GM23338 (cell line): ENCODE measurements at regions not wholly inside any gene's neighbourhood (a gene's known extent, or its start where the extent isn't known, plus 50 kb on each side); places are given as distances from the start of the nearest gene placed in this dataset.

Source experiments
- ATAC-seq: fragments of 200-7000 bp; cut with Tn5 transposase; 3 replicates; pipeline ENCODE4 v1.9.1; 2020
- DNase-seq: peaks from one replicate; pipeline ENCODE4 v3.0.0-alpha.2; 2015; ENCODE audit warnings: low spot score
- H2AFZ ChIP-seq: fragments of 200-600 bp; sonication (generic); 2 replicates; pipeline ENCODE4 v1.8.0; 2016; ENCODE audit warnings: antibody characterized with exemption, mild to moderate bottlenecking, moderate library complexity
- H3F3A ChIP-seq: fragments of 200-600 bp; sonication (generic); replicated peaks from 2 replicates; pipeline ENCODE4 v1.8.0; 2017; ENCODE audit warnings: antibody characterized with exemption, mixed run types, low read depth
- H3K27ac ChIP-seq: fragments of 200-600 bp; sonication (generic); 2 replicates; pipeline ENCODE4 v1.6.1; 2016; ENCODE audit warnings: low read depth
- H3K27me3 ChIP-seq: fragments of 200-600 bp; sonication (generic); 2 replicates; pipeline ENCODE4 v1.8.0; 2016; ENCODE audit warnings: mild to moderate bottlenecking, mixed run types, moderate library complexity; ENCODE audit not compliant: insufficient read depth
- H3K36me3 ChIP-seq: fragments of 200-600 bp; sonication (generic); 2 replicates; pipeline ENCODE4 v1.8.0; 2016; ENCODE audit warnings: mild to moderate bottlenecking; ENCODE audit not compliant: insufficient read depth
- H3K4me1 ChIP-seq: fragments of 200-600 bp; sonication (generic); 2 replicates; pipeline ENCODE4 v1.8.0; 2016; ENCODE audit warnings: mild to moderate bottlenecking, moderate library complexity; ENCODE audit not compliant: insufficient read depth
- H3K4me2 ChIP-seq: fragments of 200-600 bp; sonication (generic); 2 replicates; pipeline ENCODE4 v1.7.1; 2017; ENCODE audit warnings: mixed run types
- H3K4me3 ChIP-seq: fragments of 200-600 bp; sonication (generic); 2 replicates; pipeline ENCODE4 v1.6.1; 2016; ENCODE audit warnings: mixed run types
- H3K79me2 ChIP-seq: fragments of 200-600 bp; sonication (generic); replicated peaks from 2 replicates; pipeline ENCODE4 v1.8.0; 2017; ENCODE audit warnings: mild to moderate bottlenecking; ENCODE audit not compliant: insufficient read depth
- H3K9me2 ChIP-seq: fragments of 200-600 bp; sonication (generic); 2 replicates; pipeline ENCODE4 v1.8.0; 2017; ENCODE audit not compliant: insufficient read depth
- H4K20me1 ChIP-seq: fragments of 200-600 bp; sonication (generic); replicated peaks from 2 replicates; pipeline ENCODE4 v1.8.0; 2017; ENCODE audit warnings: mild to moderate bottlenecking; ENCODE audit not compliant: insufficient read depth
- H3K27ac Mint-ChIP-seq: 2 replicates; pipeline ENCODE4 v1.8.0; 2020; ENCODE audit warnings: inconsistent platforms, mild to moderate bottlenecking, moderate library complexity, mixed read lengths
- H3K27me3 Mint-ChIP-seq: 3 replicates; pipeline ENCODE4 v1.8.0; 2022; ENCODE audit warnings: low read depth, mild to moderate bottlenecking, moderate library complexity, mixed read lengths, inconsistent platforms; ENCODE audit not compliant: insufficient read depth, poor library complexity
- H3K36me3 Mint-ChIP-seq: 3 replicates; pipeline ENCODE4 v1.8.0; 2021; ENCODE audit warnings: low read depth, mild to moderate bottlenecking, inconsistent platforms, moderate library complexity, mixed read lengths
- H3K4me1 Mint-ChIP-seq: 3 replicates; pipeline ENCODE4 v1.8.0; 2020; ENCODE audit warnings: mild to moderate bottlenecking, inconsistent platforms, mixed read lengths
- H3K4me3 Mint-ChIP-seq: 3 replicates; pipeline ENCODE4 v1.8.0; 2021; ENCODE audit warnings: moderate library complexity, mild to moderate bottlenecking, inconsistent platforms, mixed read lengths
- H3K9me3 Mint-ChIP-seq: 3 replicates; pipeline ENCODE4 v1.8.0; 2020; ENCODE audit warnings: moderate library complexity, mild to moderate bottlenecking, inconsistent platforms, mixed read lengths
- CREB1 ChIP-seq: fragments of 250-450 bp; sonication (Bioruptor Pico); IDR thresholded peaks from 2 replicates; pipeline ENCODE4 v1.5.0; 2020; ENCODE audit warnings: low read depth, mild to moderate bottlenecking, moderate library complexity
- EZH2 ChIP-seq: fragments of 200-600 bp; sonication (generic); IDR thresholded peaks from one replicate; pipeline ENCODE4 v1.8.0; 2017; ENCODE audit warnings: antibody characterized with exemption, mild to moderate bottlenecking, low read depth; ENCODE audit not compliant: unreplicated experiment
- EZH2phosphoT487 ChIP-seq: fragments of 200-600 bp; sonication (generic); IDR thresholded peaks from one replicate; pipeline ENCODE4 v1.8.1; 2018; ENCODE audit warnings: antibody characterized with exemption; ENCODE audit not compliant: unreplicated experiment
- JUNB ChIP-seq: IDR thresholded peaks from one replicate; pipeline ENCODE4 v1.6.1; 2016; ENCODE audit warnings: antibody characterized with exemption; ENCODE audit not compliant: unreplicated experiment
- NANOG ChIP-seq: IDR thresholded peaks from 2 replicates; pipeline ENCODE4 v1.6.1; 2016; ENCODE audit warnings: antibody characterized with exemption, borderline replicate concordance
- POLR2AphosphoS5 ChIP-seq: IDR thresholded peaks from 2 replicates; pipeline ENCODE4 v1.6.1; 2016; ENCODE audit warnings: antibody characterized with exemption, low read depth
- STAT1 ChIP-seq: IDR thresholded peaks from one replicate; pipeline ENCODE4 v1.6.1; 2016; ENCODE audit warnings: antibody characterized with exemption; ENCODE audit not compliant: unreplicated experiment
- ZNF114 ChIP-seq: fragments of 250-450 bp; sonication (Bioruptor Pico); IDR thresholded peaks from 2 replicates; pipeline ENCODE4 v1.5.0; 2020; ENCODE audit warnings: mild to moderate bottlenecking, moderate library complexity
- ZNF331 ChIP-seq: fragments of 250-450 bp; sonication (Bioruptor Pico); IDR thresholded peaks from 2 replicates; pipeline ENCODE4 v1.5.0; 2020; ENCODE audit warnings: low read depth, mild to moderate bottlenecking, moderate library complexity
- TF ChIP-seq, protein P1 (sequence below), 2 experiments: fragments of 200-600 bp in 1 of 2; sonication (generic) in 1 of 2; conservative IDR thresholded peaks; 2 replicates each; pipeline versions ENCODE4 v1.5.1 to v1.6.1; 2016 to 2017; ENCODE audit warnings: antibody characterized with exemption in 2 of 2, low read depth in 2 of 2, mild to moderate bottlenecking in 2 of 2, moderate library complexity in 1 of 2
- TF ChIP-seq, protein P2 (sequence below): fragments of 250-450 bp; sonication (Bioruptor Pico); IDR thresholded peaks from 2 replicates; pipeline ENCODE4 v1.5.0; 2020; ENCODE audit warnings: mild to moderate bottlenecking, moderate library complexity

DNA sequence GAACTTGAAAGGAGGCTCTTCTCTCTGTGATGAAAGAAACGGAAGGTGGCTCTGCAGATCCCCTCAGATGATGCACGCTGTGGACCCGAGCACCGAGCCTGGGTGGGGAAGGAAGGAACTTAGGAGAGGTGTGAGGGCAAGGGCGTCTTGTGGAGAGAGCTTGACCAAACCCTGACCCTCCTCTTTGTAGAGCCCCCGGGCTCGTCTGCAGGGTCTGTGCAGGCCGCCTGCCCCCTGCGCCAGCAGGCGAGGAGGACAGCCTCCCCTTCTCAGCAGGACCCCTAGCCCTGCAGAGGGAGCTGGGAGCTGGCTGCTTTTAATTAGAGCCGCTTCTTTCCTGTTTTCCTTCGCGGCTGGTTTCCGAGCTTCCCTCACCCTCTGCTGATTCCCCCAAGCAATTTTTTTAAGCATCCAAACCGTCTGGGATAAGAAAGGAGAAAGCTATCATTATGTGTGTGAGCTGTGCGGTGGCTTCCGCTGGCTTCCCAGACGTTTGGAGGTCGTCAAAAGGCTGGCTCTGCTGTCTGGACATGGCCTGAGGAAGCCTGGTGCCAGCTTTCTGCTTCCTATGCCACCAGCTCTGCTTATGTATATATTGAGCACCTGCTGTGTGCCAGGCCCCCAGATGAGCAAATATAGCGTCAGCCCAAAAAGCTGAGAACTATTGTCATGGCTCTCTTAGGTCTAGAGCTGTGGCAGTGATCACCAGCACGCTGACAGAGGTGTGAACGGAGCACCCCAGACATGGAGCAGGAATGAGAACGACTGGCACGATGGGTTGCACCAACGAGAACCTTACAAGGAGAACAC is 160.2 kb upstream of the IRF2BP2 start:
- H3K4me3 ChIP-seq: no peak overlapping the region
- Mint-ChIP-seq H3K4me1 (peaks cover 26% of the 10 kb centered on the region), H3K4me3 (no peak overlapping the region), H3K27ac (no peak overlapping the region), H3K9me3 (peaks cover 3% of the 10 kb centered on the region; the same call in 2 of the 3 replicates), H3K27me3 (peaks cover 11% of the 10 kb centered on the region), H3K36me3 (no peaks in the 10 kb centered on the region; the same call in 2 of the 3 replicates)
- ATAC-seq (peak; percentile 50), DNase-seq (no peak)
- no peaks in the 10 kb centered on the region for H4K20me1 ChIP-seq
- no peaks in the 10 kb centered on the region for H3K27me3 ChIP-seq
- TF ChIP-seq EZH2phosphoT487: no peak
- no peak for TF ChIP-seq ZNF114
- no peak for TF ChIP-seq NANOG
- TF ChIP-seq, protein P1, sequence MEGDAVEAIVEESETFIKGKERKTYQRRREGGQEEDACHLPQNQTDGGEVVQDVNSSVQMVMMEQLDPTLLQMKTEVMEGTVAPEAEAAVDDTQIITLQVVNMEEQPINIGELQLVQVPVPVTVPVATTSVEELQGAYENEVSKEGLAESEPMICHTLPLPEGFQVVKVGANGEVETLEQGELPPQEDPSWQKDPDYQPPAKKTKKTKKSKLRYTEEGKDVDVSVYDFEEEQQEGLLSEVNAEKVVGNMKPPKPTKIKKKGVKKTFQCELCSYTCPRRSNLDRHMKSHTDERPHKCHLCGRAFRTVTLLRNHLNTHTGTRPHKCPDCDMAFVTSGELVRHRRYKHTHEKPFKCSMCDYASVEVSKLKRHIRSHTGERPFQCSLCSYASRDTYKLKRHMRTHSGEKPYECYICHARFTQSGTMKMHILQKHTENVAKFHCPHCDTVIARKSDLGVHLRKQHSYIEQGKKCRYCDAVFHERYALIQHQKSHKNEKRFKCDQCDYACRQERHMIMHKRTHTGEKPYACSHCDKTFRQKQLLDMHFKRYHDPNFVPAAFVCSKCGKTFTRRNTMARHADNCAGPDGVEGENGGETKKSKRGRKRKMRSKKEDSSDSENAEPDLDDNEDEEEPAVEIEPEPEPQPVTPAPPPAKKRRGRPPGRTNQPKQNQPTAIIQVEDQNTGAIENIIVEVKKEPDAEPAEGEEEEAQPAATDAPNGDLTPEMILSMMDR (conservative IDR thresholded peaks at IDR 0.05; ENCODE audit: low read depth in 2 of 2): no peak
- no peak for TF ChIP-seq JUNB
- no peak for TF ChIP-seq STAT1
- no peak for TF ChIP-seq CREB1 (CRISPR knock-in tag)
- TF ChIP-seq POLR2AphosphoS5: no peak
- TF ChIP-seq, protein P2, sequence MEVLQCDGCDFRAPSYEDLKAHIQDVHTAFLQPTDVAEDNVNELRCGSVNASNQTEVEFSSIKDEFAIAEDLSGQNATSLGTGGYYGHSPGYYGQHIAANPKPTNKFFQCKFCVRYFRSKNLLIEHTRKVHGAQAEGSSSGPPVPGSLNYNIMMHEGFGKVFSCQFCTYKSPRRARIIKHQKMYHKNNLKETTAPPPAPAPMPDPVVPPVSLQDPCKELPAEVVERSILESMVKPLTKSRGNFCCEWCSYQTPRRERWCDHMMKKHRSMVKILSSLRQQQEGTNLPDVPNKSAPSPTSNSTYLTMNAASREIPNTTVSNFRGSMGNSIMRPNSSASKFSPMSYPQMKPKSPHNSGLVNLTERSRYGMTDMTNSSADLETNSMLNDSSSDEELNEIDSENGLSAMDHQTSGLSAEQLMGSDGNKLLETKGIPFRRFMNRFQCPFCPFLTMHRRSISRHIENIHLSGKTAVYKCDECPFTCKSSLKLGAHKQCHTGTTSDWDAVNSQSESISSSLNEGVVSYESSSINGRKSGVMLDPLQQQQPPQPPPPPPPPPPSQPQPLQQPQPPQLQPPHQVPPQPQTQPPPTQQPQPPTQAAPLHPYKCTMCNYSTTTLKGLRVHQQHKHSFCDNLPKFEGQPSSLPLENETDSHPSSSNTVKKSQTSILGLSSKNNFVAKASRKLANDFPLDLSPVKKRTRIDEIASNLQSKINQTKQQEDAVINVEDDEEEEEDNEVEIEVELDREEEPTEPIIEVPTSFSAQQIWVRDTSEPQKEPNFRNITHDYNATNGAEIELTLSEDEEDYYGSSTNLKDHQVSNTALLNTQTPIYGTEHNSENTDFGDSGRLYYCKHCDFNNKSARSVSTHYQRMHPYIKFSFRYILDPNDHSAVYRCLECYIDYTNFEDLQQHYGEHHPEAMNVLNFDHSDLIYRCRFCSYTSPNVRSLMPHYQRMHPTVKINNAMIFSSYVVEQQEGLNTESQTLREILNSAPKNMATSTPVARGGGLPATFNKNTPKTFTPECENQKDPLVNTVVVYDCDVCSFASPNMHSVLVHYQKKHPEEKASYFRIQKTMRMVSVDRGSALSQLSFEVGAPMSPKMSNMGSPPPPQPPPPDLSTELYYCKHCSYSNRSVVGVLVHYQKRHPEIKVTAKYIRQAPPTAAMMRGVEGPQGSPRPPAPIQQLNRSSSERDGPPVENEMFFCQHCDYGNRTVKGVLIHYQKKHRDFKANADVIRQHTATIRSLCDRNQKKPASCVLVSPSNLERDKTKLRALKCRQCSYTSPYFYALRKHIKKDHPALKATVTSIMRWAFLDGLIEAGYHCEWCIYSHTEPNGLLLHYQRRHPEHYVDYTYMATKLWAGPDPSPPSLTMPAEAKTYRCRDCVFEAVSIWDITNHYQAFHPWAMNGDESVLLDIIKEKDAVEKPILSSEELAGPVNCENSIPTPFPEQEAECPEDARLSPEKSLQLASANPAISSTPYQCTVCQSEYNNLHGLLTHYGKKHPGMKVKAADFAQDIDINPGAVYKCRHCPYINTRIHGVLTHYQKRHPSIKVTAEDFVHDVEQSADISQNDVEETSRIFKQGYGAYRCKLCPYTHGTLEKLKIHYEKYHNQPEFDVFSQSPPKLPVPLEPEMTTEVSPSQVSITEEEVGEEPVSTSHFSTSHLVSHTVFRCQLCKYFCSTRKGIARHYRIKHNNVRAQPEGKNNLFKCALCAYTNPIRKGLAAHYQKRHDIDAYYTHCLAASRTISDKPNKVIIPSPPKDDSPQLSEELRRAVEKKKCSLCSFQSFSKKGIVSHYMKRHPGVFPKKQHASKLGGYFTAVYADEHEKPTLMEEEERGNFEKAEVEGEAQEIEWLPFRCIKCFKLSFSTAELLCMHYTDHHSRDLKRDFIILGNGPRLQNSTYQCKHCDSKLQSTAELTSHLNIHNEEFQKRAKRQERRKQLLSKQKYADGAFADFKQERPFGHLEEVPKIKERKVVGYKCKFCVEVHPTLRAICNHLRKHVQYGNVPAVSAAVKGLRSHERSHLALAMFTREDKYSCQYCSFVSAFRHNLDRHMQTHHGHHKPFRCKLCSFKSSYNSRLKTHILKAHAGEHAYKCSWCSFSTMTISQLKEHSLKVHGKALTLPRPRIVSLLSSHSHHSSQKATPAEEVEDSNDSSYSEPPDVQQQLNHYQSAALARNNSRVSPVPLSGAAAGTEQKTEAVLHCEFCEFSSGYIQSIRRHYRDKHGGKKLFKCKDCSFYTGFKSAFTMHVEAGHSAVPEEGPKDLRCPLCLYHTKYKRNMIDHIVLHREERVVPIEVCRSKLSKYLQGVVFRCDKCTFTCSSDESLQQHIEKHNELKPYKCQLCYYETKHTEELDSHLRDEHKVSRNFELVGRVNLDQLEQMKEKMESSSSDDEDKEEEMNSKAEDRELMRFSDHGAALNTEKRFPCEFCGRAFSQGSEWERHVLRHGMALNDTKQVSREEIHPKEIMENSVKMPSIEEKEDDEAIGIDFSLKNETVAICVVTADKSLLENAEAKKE (CRISPR knock-in tag): no peak
- no peak for TF ChIP-seq ZNF331 (CRISPR knock-in tag)
- TF ChIP-seq EZH2: no peak
- H3F3A ChIP-seq: no peaks in the 10 kb centered on the region
- H3K79me2 ChIP-seq: no peaks in the 10 kb centered on the region
- no peak overlapping the region for H3K27ac ChIP-seq
- 0 out of 2 replicates have a peak overlapping the region, but pooled peaks have one; percentile 14 for H3K4me2 ChIP-seq
- H3K9me2 ChIP-seq: peaks cover 6% of the 10 kb centered on the region; the same call in 1 of the 2 replicates
- peak overlapping the region; percentile 66; the same call in 1 of the 2 replicates for H2AFZ ChIP-seq
- no peaks in the 10 kb centered on the region for H3K36me3 ChIP-seq
- peaks cover 17% of the 10 kb centered on the region for H3K4me1 ChIP-seq
